ENCODE measurements at regions not wholly inside any gene's neighbourhood (a gene's known extent, or its start where the extent isn't known, plus 50 kb on each side); places are given as distances from the start of the nearest gene placed in this dataset.

- DNase-seq (ENCODE audit: low spot score): no peak
Measured at GRCh38 chr6:71124340-71124739, 164.3 kb upstream of the OGFRL1 start.

- DNase-seq (ENCODE audit: low spot score): no peak
Measured at GRCh38 chr6:71125216-71125615, 163.4 kb upstream of the OGFRL1 start.

- no peak for DNase-seq (ENCODE audit: low spot score)
Measured at GRCh38 chr6:71126506-71126905, 162.1 kb upstream of the OGFRL1 start.

- DNase-seq (ENCODE audit: low spot score): no peak
Measured at GRCh38 chr6:71127374-71127773, 161.2 kb upstream of the OGFRL1 start.

GRCh38 chr6:71130277-71130676 lies 158.3 kb upstream of the OGFRL1 start:
- no peak for DNase-seq (ENCODE audit: low spot score)

- no peak for DNase-seq (ENCODE audit: low spot score)
Measured at GRCh38 chr6:71134929-71135642, 153.5 kb upstream of the OGFRL1 start.

GRCh38 chr6:71137973-71138372 lies 150.6 kb upstream of the OGFRL1 start:
- no peak for DNase-seq (ENCODE audit: low spot score)

- no peak for DNase-seq (ENCODE audit: low spot score)
Measured at GRCh38 chr6:71138376-71138775, 150.2 kb upstream of the OGFRL1 start.

- peak; percentile 3 for DNase-seq (ENCODE audit: low spot score)
Measured at GRCh38 chr6:71139249-71139648, 149.4 kb upstream of the OGFRL1 start.

- DNase-seq (ENCODE audit: low spot score): no peak
Measured at GRCh38 chr6:71153755-71154325, 134.8 kb upstream of the OGFRL1 start.

- DNase-seq (ENCODE audit: low spot score): no peak
Measured at GRCh38 chr6:71157345-71157744, 131.3 kb upstream of the OGFRL1 start.

GRCh38 chr6:71164890-71165289 lies 123.7 kb upstream of the OGFRL1 start:
- DNase-seq (ENCODE audit: low spot score): no peak

GRCh38 chr6:71168233-71168765 lies 120.3 kb upstream of the OGFRL1 start:
- DNase-seq (ENCODE audit: low spot score): no peak

GRCh38 chr6:71171497-71172070 lies 117.0 kb upstream of the OGFRL1 start:
- peak; percentile 8 for DNase-seq (ENCODE audit: low spot score)

GRCh38 chr6:71179249-71179885 lies 109.2 kb upstream of the OGFRL1 start:
- no peak for DNase-seq (ENCODE audit: low spot score)

GRCh38 chr6:71181565-71181964 lies 107.0 kb upstream of the OGFRL1 start:
- peak; percentile 29 for DNase-seq (ENCODE audit: low spot score)

GRCh38 chr6:71187141-71187540 lies 101.5 kb upstream of the OGFRL1 start:
- no peak for DNase-seq (ENCODE audit: low spot score)

GRCh38 chr6:71190809-71191208 lies 97.8 kb upstream of the OGFRL1 start:
- DNase-seq (ENCODE audit: low spot score): no peak

GRCh38 chr6:71194724-71195123 lies 93.9 kb upstream of the OGFRL1 start:
- no peak for DNase-seq (ENCODE audit: low spot score)

- DNase-seq (ENCODE audit: low spot score): peak; percentile 18
Measured at GRCh38 chr6:71197267-71197666, 91.3 kb upstream of the OGFRL1 start.

GRCh38 chr6:71197780-71198179 lies 90.8 kb upstream of the OGFRL1 start:
- DNase-seq (ENCODE audit: low spot score): no peak

- DNase-seq (ENCODE audit: low spot score): no peak
Measured at GRCh38 chr6:71198908-71199307, 89.7 kb upstream of the OGFRL1 start.

GRCh38 chr6:71199736-71200135 lies 88.9 kb upstream of the OGFRL1 start:
- no peak for DNase-seq (ENCODE audit: low spot score)
